Lung (tissue), 11 donors: ENCODE measurements at regions not wholly inside any gene's neighbourhood (a gene's known extent, or its start where the extent isn't known, plus 50 kb on each side); places are given as distances from the start of the nearest gene placed in this dataset.

ENCODE experiments used
- ATAC-seq: fragments of 200-7000 bp; cut with Tn5 transposase; one replicate; pipeline ENCODE4 v1.9.1; 2020; ENCODE audit warnings: moderate number of reproducible peaks; ENCODE audit not compliant: insufficient read depth, low FRiP score
- DNase-seq, 3 donors: peaks; one replicate each; pipeline ENCODE4 v3.0.0-alpha.2; 2013 to 2017
- H3K27ac ChIP-seq, 2 donors: one replicate each; pipeline ENCODE4 v1.5.1; 2013; ENCODE audit warnings: mild to moderate bottlenecking in 2 of 2, moderate library complexity in 2 of 2, control low read depth in 1 of 2, inconsistent platforms in 1 of 2, low read depth in 1 of 2, low read length in 1 of 2
- H3K27me3 ChIP-seq, 3 donors: one replicate each; pipeline ENCODE4 v1.5.1; 2013; ENCODE audit warnings: low read length in 2 of 3; ENCODE audit not compliant: control insufficient read depth in 3 of 3, insufficient read depth in 3 of 3
- H3K36me3 ChIP-seq, 4 donors: one replicate each; pipeline ENCODE4 v1.5.1; 2013; ENCODE audit warnings: low read length in 4 of 4, mild to moderate bottlenecking in 1 of 4, moderate library complexity in 1 of 4; ENCODE audit not compliant: control insufficient read depth in 4 of 4, insufficient read depth in 4 of 4
- H3K4me1 ChIP-seq, 5 donors: one replicate each; pipeline ENCODE4 v1.5.1; 2013; ENCODE audit warnings: low read length in 5 of 5, mild to moderate bottlenecking in 2 of 5, moderate library complexity in 1 of 5; ENCODE audit not compliant: control insufficient read depth in 5 of 5, insufficient read depth in 5 of 5
- H3K4me3 ChIP-seq: one replicate; pipeline ENCODE4 v1.5.1; 2013; ENCODE audit warnings: mild to moderate bottlenecking, control low read depth, moderate library complexity
- H3K9ac ChIP-seq, 2 donors: one replicate each; pipeline ENCODE4 v1.5.1; 2013; ENCODE audit warnings: low read length in 2 of 2, control low read depth in 1 of 2; ENCODE audit not compliant: insufficient read depth in 1 of 2
- H3K9me3 ChIP-seq, 4 donors: one replicate each; pipeline ENCODE4 v1.5.1; 2013; ENCODE audit warnings: low read length in 3 of 4, mild to moderate bottlenecking in 1 of 4, moderate library complexity in 1 of 4; ENCODE audit not compliant: control insufficient read depth in 4 of 4, insufficient read depth in 3 of 4
- WGBS, 2 donors: extraction: QIAGEN DNeasy Blood & Tissue Kit; methylation state at CpG; one replicate each; pipeline ENCODE4 v1.1.7; 2013; 5-methylcytosine and 5-hydroxymethylcytosine counted together
- TF ChIP-seq, protein P1 (sequence below): IDR thresholded peaks from 2 replicates; pipeline ENCODE4 v1.5.1; 2012; ENCODE audit warnings: mild to moderate bottlenecking; ENCODE audit errors: control extremely low read depth, extremely low read depth
- donor health status: control.
- donor health status: control.
- donor health status: Bipolar disorder and iron deficiency.
- donor health status: healthy.
- donor health status: DM: yes; HTN: yes; CAD: no.

GRCh38 chr7:46493196-46493595, 572.1 kb upstream of the IGFBP3 start:
- H3K27me3 ChIP-seq = no peaks in the 10 kb centered on the region
- no peak overlapping the region for H3K9ac ChIP-seq
- TF ChIP-seq, protein P1, sequence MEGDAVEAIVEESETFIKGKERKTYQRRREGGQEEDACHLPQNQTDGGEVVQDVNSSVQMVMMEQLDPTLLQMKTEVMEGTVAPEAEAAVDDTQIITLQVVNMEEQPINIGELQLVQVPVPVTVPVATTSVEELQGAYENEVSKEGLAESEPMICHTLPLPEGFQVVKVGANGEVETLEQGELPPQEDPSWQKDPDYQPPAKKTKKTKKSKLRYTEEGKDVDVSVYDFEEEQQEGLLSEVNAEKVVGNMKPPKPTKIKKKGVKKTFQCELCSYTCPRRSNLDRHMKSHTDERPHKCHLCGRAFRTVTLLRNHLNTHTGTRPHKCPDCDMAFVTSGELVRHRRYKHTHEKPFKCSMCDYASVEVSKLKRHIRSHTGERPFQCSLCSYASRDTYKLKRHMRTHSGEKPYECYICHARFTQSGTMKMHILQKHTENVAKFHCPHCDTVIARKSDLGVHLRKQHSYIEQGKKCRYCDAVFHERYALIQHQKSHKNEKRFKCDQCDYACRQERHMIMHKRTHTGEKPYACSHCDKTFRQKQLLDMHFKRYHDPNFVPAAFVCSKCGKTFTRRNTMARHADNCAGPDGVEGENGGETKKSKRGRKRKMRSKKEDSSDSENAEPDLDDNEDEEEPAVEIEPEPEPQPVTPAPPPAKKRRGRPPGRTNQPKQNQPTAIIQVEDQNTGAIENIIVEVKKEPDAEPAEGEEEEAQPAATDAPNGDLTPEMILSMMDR = no peak
- no peak overlapping the region for H3K4me3 ChIP-seq
- H3K27ac ChIP-seq = no peak overlapping the region
- 91 to 93% methylated on average over 4 of the region's 4 CpGs for WGBS, 2 donors
- peaks cover 0 to 2% (median 0%) of the 10 kb centered on the region in 4 donors for H3K9me3 ChIP-seq
- no peak for ATAC-seq
- DNase-seq = no peak
- H3K36me3 ChIP-seq = no peaks in the 10 kb centered on the region
- H3K4me1 ChIP-seq = peaks cover 0 to 11% (median 0%) of the 10 kb centered on the region in 5 donors

DNA sequence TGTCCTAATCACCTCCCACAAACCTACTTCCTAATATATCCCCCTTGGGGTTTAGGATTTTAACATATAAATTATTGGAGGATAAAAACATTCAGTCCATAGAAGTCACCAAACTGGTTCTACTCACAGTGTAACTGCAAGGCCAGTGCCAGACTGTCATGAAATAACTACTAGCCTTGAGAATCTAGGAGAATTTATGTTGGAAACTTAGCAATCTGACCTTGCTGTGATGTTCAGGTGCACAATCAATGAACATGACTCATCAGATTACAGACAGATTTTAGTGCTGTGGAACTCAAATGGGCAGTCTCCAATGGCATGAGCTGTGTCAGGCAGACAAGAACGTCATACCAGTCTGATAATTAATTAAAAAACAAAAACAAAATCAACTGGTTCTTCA, 571.4 kb upstream of the IGFBP3 start:
- Histone ChIP-seq H3K9ac (no peak overlapping the region), H3K27ac (no peak overlapping the region), H3K27me3 (no peaks in the 10 kb centered on the region), H3K36me3 (no peaks in the 10 kb centered on the region), H3K9me3 (peaks cover 0 to 2% (median 0%) of the 10 kb centered on the region in 4 donors), H3K4me1 (peaks cover 0 to 14% (median 0%) of the 10 kb centered on the region in 5 donors), H3K4me3 (no peak overlapping the region)
- WGBS, 2 donors = 85 to 90% methylated on average over 1 of the region's 1 CpG
- TF ChIP-seq, protein P1 = no peak
- ATAC-seq (no peak), DNase-seq (no peak)

GRCh38 chr7:46490406-46490805, 569.3 kb upstream of the IGFBP3 start:
- H3K36me3 ChIP-seq = no peaks in the 10 kb centered on the region

More at GRCh38 chr7:46490406-46490805, 569.3 kb upstream of the IGFBP3 start:
- Histone ChIP-seq H3K9me3 (peaks cover 0 to 2% (median 0%) of the 10 kb centered on the region in 4 donors), H3K27me3 (no peaks in the 10 kb centered on the region), H3K27ac (no peak overlapping the region), H3K9ac (no peak overlapping the region), H3K4me1 (peaks cover 0 to 30% (median 3%) of the 10 kb centered on the region in 5 donors), H3K4me3 (no peak overlapping the region)
- no peak for DNase-seq
- TF ChIP-seq, protein P1 = no peak
- ATAC-seq = no peak
- 87 to 91% methylated on average over 1 of the region's 1 CpG for WGBS, 2 donors
